ENCODE measurements at regions not wholly inside any gene's neighbourhood (a gene's known extent, or its start where the extent isn't known, plus 50 kb on each side); places are given as distances from the start of the nearest gene placed in this dataset.
A peak's percentile ranks its signal among the peaks of the same experiment; 100 is the strongest.

DNA sequence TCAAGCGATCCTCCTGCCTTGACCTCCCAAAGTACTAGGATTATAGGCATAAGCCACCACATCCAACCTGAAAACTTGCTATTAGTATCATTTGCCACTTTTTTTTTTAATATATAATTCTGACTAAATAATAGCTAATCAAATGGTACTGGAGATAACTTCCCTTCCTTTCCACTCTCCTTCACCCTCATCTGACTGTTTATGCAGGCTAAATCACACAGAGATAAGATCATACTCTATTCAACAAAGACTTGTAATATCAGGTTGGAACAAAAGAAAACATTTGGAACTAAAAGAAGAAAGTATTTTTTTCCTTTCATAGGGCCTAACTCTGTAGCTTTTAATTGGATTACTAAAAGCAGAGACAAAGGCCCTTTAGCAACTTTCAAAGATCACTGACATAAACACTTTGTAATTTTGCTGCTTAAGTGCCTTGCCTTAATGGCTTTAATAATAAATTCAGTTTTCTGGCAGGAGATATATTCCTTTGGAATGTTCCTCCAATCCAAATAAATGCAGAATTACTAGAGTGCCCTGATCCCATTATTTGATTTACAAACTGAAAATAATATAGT lies 198.7 kb upstream of the ASCC3 start:
- H3K4me3 ChIP-seq (ENCODE audit: low read depth, low read length) = no peak overlapping the region
- peak; percentile 35 for DNase-seq (ENCODE audit: low read depth)
- TF ChIP-seq, protein P1, sequence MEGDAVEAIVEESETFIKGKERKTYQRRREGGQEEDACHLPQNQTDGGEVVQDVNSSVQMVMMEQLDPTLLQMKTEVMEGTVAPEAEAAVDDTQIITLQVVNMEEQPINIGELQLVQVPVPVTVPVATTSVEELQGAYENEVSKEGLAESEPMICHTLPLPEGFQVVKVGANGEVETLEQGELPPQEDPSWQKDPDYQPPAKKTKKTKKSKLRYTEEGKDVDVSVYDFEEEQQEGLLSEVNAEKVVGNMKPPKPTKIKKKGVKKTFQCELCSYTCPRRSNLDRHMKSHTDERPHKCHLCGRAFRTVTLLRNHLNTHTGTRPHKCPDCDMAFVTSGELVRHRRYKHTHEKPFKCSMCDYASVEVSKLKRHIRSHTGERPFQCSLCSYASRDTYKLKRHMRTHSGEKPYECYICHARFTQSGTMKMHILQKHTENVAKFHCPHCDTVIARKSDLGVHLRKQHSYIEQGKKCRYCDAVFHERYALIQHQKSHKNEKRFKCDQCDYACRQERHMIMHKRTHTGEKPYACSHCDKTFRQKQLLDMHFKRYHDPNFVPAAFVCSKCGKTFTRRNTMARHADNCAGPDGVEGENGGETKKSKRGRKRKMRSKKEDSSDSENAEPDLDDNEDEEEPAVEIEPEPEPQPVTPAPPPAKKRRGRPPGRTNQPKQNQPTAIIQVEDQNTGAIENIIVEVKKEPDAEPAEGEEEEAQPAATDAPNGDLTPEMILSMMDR (IDR thresholded peaks at IDR 0.05; ENCODE audit: insufficient read depth, low read depth, low read length) = no peak

DNA sequence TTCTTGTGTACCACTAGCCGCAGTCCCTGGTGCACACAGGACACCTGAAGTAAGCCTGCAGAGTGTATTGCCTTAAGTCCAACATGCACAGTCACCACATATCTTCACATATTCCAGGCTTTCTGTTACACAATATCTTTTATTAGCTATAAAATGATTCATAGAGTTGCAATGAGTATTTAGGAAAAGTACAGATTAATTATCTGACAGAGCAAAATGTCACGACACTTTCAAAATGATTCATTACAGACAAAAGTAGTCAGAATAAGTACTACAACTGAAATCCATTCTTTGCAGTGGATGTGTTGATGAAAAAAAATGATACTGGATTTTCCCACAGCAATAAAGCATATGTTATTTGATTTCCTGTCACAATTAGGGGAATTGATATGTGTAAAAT lies 199.5 kb upstream of the ASCC3 start:
- DNase-seq (ENCODE audit: low read depth) = peak; percentile 90
- TF ChIP-seq, protein P1 (IDR thresholded peaks at IDR 0.05; ENCODE audit: insufficient read depth, low read depth, low read length) = no peak
- H3K4me3 ChIP-seq (ENCODE audit: low read depth, low read length) = no peak overlapping the region

DNA sequence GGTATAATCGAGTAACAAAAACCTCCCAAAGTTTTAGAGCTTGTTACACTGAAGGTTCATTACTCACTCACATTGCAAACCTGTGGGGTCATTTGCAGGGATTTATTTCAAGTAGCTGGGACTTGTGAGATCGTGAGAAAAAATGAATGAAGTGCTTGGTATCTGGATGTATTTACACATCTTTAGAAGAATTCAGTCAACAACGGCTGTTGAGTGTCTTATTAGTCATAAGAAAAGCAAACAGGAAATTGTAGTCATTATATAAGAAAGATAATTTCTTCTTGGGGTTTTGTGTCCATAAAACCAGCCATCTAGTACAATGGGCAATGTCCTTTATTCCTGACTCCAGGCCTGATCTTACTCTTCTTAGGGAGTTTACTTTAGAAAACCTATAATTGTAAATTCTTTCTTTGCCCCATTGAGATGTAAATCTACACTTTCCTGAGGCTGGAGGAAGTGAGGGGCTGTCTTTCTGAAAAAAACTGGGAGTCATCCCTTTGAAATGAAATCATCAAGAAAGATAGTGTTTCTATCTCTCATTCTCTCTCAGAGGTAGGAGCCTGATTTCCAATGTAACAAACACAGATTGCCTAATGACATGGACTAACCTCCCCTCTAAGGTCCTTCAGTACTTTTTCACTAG lies 202.5 kb upstream of the ASCC3 start:
- TF ChIP-seq, protein P1 (IDR thresholded peaks at IDR 0.05; ENCODE audit: insufficient read depth, low read depth, low read length) = no peak
- peak; percentile 92 for DNase-seq (ENCODE audit: low read depth)
- no peak overlapping the region for H3K4me3 ChIP-seq (ENCODE audit: low read depth, low read length)

DNA sequence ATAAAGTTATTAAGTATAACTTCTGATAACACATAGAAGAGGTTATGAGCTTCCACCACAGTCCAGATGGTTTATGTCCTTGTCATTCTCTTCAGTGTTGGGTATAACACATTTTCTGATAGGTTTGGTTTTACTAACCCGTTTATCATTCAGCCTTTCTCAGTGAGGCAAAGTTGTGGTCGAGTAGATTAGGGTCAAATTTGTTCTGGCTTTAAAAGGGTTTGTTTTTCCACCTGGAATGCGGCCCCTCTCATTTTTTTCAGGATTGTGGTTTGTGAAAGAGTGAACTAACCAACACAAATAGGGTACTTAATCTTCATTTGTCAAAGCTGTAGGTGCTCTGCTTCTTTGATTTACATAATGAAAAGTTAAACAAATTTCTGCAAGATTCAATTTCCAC lies 204.2 kb upstream of the ASCC3 start:
- TF ChIP-seq, protein P1 (IDR thresholded peaks at IDR 0.05; ENCODE audit: insufficient read depth, low read depth, low read length) = no peak
- DNase-seq (ENCODE audit: low read depth) = peak; percentile 93
- H3K4me3 ChIP-seq (ENCODE audit: low read depth, low read length) = no peak overlapping the region

DNA sequence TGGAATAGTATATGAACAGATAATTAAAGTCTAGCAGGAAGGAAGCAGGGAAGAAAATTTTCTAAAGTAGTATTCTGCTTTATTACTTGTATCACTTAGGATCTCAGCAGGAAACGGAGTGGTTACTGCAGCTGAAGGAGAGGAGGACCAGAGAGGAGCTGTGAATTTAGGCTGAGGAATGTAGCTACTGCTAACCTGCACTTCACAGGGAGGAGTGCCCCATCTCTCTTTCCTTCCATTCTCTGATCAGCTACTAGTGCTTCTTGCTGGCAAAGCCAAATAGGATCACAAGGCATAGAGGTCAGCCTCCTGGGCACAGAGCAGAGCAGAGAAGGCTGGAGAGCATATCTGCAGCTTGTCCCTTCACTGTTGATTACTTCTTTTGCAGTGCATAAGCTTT lies 205.3 kb upstream of the ASCC3 start:
- TF ChIP-seq, protein P1 (IDR thresholded peaks at IDR 0.05; ENCODE audit: insufficient read depth, low read depth, low read length) = no peak
- no peak overlapping the region for H3K4me3 ChIP-seq (ENCODE audit: low read depth, low read length)
- no peak for DNase-seq (ENCODE audit: low read depth)

DNA sequence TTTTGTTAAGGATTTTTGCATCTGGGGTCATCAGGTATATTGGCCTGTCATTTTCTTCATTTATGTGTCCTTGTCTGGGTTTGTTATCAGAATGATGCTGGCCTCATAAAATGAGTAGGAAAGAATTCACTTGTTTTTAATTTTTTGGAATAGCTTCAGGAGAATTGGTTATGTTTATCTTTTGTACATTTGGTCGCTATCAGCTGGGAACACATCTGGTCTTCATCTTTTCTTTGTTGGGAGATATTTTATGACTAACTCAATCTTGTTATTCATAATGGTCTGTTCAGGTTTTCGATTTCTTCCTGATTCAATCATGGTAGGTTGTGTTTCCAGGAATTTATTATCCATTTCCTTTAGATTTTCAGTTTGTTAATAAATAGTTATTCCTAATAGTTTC lies 207.5 kb upstream of the ASCC3 start:
- DNase-seq (ENCODE audit: low read depth) = no peak
- H3K4me3 ChIP-seq (ENCODE audit: low read depth, low read length) = no peak overlapping the region
- TF ChIP-seq, protein P1 (IDR thresholded peaks at IDR 0.05; ENCODE audit: insufficient read depth, low read depth, low read length) = no peak

DNA sequence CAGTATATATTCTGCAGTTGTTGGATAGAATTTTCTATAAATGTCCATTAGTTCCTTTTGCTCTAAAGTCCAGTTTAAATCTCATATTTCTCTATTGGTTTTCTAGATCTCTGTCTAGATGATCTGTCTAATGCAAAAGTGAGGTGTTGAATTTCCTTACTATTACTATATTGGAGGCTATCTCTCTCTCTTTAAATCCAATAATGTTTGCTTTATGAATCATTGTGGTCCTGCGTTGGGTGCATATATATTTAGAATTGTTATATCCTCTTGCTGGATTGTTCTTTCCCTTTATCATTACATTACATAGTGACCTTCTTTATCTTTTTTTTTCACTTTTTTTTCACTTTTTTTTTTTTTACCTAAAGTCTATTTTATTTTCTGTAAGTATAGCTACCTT lies 208.5 kb upstream of the ASCC3 start:
- DNase-seq (ENCODE audit: low read depth) = no peak
- H3K4me3 ChIP-seq (ENCODE audit: low read depth, low read length) = no peak overlapping the region
- TF ChIP-seq, protein P1 (IDR thresholded peaks at IDR 0.05; ENCODE audit: insufficient read depth, low read depth, low read length) = no peak

Data from fibroblast of villous mesenchyme (primary cell).